ENCODE measurements at regions not wholly inside any gene's neighbourhood (a gene's known extent, or its start where the extent isn't known, plus 50 kb on each side); places are given as distances from the start of the nearest gene placed in this dataset.
"Not testable (repeated sequence)": the region's sequence is repeated elsewhere in the genome, so short reads cannot be mapped to it uniquely, and the experiment has no call there.

DNA sequence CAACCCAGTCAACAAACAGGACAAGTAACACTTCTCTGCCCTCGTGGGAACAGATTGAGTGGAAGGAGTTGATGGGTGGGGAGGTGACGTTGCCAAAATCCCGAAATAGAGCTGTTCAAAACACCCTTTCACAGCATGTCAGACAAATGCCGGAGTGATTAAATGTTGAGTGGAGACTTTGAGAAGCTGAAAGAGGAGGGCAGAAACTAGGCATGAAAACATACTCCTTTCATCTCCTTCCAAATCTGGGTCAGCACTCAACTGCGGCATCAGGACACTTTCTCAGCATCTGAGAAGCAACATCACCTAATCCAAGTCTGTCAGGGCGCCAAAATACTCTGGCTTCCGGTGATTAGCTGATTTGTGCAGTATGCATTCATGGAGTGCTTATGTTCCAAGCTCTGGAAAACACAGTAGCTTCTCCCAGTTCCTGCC lies 51.5 kb upstream of the MRI1 start:
- DNase-seq, result no peak

DNA sequence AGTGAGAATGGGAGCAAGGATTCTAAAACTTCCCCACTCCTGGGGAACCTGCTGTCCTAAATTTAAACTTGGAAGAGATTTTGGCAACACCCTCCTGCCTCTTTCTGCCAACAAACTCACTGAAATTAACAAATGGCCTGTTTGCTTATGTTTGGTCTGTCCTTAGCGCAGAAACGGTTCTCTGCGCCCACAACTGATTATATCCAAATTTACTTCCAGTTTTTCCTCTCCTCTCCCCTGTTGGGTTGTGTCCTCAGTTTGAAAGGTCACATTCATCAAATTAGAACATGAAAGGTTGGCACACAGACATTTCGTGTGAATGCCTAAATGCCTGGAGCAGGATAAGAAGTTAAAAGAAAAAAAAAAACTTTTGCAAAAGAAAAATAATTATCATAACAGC lies 56.4 kb upstream of the MRI1 start:
- DNase-seq, result peak; percentile 86

DNA sequence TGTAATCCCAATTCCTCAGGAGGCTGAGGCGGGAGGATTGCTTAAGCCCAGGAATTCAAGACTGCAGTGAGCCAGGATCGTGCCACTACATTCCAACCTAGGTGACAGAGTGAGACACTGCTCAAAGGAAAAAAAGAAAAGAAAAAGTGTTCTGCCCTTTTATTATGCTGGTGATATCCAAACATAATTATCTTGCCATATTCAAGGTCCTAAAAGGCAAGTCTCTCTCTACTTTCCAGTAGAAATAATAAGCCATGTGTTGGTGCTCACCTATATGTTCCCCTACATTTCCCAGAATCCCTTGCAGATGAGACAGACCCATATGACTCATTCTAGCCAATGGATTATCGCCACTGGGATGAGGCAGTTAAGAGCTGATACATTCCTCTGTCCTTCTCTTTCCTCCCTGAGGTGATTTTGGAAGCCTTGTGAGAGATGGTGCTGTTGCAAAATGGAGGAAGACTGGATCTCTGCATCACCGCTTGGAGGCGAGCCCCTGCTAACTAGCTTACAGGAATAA lies 58.3 kb upstream of the MRI1 start:
- DNase-seq, result no peak

DNA sequence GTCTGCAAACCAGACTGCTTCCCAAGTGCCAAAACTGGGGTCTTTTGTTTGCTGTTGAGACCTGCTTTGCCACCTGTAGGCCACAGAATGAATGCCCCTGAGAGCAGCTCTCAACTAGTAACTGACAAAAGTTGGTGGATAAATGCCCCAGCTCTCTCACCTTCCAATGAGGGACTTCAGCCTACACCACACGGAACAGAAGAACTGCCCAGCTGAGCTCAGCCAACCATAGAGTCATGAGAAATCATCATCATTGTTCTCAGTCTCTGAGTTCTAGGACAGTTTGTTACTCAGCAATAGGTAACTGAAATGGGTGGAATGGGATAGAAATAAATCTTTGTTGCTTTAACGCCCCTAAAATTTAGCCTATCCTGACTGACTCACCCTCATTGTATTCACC lies 59.1 kb upstream of the MRI1 start:
- DNase-seq, result no peak

DNA sequence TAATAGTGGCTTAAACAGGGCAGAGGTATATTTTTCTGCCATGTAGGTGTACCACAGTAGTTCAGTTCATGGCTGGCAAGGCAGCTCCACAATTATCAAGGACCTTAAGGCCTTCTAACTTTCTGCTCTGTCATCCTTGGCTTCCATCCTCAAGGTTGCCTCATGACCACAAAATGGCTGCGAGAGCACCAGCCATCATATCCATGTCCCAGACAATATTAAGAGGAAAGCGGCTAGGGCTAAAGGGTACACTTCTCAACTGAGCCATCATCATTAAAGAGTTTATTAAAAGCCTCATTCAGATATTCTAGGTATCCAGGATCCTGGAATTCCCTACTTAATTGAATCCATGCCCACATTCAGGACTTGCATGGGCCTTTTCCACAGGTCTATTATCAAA lies 62.7 kb upstream of the MRI1 start:
- DNase-seq, result no peak

DNA sequence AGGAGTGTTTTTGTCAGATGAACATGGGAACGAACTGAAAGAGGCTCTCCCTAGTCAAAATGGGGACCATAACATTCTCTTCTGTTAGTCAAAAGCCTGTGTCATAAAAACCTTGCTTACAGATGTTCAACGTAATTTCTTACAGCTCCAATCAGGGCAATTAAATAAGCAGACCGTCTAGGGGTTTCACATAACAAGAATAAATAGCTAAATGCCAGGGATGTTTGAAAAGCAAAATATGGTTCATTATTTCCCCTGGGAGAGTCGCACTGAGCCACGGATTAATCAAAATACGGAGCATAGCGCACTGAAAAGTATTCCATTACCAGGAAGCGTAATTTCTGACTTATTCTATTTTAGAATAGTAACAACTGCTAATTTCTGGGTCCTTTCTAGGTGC lies 63.7 kb upstream of the MRI1 start:
- DNase-seq, result no peak

DNA sequence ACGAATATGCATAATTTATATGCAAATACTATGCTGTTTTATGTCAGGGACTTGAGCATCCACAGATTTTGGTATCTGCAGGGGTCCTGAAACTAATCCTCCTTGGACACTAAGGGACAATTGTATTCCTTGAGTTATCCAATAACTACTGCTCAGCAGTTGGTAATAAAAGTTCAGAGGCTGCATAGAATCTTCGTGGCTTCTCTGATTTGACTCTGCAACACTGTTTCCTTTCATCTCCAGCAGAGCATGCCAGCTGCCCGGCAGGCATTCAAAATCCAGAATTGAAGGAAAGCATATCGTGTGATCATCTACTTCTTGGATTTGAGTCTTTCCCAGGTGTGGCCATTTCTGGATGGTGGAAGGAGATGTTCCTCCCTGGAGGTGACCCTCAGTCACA lies 64.5 kb upstream of the MRI1 start:
- DNase-seq, result no peak

DNA sequence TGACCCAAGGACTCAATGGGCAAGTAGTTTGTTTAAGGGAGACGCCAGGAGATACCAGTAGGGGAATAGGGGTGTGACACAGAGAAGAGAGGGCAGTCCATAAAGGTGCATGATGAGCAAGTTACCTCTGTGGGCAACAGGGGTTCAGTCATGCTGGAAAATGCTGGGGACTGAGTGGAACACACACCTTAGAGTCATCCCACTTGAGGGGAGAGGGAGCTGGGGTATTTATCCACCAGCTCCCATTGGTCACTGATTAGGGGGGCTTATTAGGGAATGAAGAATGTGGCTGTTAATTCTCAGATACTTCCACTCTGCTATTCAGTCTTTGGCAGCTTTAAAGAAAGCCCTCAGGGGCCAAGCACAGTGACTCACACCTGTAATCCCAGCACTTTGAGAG lies 67.5 kb upstream of the MRI1 start:
- no peak for DNase-seq

DNA sequence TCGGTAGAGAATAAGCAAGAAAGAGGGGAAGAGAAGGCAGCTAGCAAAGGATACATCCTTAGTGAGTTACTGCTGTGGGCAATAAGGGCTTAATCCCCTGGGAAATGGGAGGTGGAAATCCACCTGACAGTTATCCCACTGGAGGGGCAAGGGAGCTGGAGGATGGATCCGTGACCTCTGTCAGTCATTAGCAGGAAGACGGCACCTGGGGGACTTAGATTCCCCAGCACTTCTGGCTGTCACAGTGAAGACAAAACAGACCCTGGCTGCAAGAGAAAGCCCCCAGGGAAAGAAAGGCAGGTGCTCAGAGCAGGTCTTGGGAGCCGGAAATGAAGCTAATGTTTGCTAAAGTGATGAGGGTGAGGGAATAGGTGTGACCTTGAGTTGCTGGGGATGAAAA lies 70.4 kb upstream of the MRI1 start:
- DNase-seq, result no peak

DNA sequence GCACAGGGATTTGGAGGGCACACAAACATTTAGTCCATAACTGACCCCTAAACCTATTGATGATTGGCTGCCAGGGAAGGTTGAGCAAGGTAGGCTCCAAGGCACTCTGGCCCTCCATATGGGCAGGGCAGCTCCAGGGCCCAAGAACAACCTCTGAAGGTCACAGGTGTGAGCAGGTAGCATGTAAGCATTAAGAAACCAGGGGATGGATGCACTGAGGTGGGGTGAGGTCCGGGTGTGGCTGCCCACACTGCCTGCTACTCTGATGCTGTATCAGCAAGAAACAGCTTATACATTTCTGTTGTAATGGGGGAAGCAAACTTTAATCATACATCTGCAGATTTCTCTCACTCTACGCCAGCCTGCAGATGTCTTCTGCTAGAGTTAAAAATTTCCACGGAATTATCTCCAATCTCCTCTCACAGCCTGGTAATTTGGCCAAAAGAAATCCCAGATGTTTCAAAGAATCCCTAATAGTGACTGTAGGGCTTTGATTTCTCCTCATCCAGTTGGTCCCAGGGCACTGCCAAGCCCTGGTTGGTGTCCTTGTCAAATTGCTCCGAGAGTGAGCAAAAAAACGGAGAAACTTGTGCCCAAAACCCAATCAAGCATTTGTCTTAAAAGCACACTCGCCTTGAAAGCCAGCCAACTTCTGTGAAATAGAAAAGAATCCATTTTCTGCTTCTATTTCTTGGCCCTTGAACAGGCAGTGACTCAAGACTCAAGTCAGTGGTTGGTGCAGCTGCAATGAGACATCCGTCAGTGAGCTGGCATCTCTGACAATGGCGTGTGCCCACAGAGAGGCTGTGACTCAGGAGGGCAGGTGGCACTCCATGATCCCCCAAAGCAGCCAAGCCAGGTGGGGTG lies 72.5 kb upstream of the MRI1 start:
- peak; percentile 70 for DNase-seq

DNA sequence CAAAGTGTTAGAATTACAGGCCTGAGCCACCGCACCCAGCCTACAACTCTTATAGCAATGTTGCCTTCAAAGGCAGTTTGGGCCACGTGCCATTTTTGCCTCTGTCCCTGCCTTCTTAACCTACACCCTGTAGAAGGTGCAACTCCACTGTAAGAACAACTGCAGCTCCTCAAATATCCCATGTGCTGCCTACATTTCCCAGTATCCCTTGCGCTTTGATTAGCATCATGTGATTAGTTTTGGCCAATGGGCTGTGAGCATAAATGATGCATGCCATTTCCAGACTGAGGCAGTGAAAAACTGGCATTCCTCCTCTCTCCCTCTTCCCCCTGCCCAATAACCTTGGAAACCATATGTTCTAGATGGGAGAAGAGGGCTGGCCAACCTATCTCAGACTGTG lies 75.2 kb upstream of the MRI1 start:
- DNase-seq, result peak; percentile 73

DNA sequence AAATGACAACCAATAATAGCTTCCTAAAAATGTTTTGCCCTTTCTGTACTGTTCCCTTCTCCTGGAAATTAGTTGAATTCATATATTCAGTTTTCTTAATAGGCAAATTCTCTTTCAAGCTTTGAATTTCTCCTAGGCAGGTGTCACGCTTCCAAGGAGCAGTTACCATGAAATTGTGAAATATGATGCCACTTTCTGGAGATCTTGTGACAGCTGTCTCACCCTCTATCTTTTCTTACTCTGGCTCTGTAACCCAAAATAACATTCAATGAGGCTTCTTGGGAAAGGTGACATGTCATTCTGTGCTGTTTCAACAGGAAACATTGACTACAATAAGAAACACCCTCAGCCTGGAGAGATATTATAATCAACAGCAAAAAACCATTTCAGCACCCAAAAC lies 80.3 kb upstream of the MRI1 start:
- no peak for DNase-seq

DNA sequence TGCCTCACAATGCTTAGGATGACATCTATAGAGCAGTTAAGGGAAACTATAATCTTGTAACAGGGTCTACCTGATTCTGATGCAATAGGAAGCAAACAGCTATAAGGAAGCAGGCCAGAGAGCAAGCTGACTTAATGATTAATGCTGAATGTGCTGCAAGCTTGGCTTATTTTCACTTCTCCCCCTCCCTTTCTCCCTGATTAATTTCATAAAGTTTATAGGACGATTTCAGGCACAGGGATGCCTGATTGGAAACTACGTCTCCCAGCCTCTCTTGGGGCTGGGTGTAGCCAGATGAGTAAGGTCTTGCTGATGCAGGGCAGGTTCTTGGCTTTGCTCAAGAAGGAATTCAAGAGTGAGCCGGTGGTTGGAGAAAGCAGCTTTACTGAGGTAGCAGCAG lies 82.8 kb upstream of the MRI1 start:
- DNase-seq, result no peak

DNA sequence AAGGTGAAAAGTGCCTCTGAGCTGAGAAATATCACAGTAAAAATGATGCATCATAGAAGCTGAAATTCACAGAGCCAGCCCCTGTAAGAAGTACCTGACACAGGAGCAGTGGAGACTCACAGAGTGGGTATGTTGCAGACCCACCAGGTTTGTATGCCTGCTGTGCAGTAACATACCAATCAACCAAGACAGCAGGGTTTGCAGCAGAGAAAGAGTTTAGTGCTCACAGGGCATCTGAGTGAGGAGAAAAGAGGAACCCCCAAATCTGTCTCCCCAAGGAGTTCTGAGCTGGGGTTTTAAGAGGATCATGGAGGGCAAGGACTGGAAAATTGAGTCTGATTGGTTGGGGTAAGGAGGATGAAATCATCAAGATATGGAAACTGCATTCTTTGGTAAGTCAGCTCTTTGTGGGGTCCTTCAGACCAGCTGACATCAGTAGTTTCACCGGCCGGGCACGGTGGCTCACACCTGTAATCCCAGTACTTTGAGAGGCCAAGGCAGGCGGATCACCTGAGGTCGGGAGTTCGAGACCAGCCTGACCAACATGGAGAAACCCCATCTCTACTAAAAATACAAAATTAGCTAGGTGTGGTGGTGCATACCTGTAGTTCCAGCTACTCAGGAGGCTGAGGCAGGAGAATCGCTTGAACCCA lies 83.5 kb upstream of the MRI1 start:
- DNase-seq, result not testable (repeated sequence)

DNA sequence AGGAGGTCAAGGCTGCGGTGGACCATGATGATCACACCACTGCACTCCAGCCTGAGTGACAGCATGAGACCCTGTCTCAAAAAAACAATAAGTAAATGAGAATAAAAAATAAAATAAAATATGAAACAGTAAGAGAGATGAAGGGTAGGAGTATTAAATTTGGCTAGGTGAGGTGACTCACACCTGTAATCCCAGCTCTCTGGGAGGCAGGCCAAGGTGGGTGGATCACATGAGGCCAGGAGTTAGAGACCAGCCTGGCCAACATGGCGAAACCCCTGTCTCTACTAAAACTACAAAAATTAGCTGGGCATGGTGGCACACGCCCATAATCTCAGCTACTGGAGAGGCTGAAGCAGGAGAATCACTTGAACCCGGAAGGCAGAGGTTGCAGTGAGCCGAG lies 87.4 kb upstream of the MRI1 start:
- DNase-seq, result not testable (repeated sequence)

DNA sequence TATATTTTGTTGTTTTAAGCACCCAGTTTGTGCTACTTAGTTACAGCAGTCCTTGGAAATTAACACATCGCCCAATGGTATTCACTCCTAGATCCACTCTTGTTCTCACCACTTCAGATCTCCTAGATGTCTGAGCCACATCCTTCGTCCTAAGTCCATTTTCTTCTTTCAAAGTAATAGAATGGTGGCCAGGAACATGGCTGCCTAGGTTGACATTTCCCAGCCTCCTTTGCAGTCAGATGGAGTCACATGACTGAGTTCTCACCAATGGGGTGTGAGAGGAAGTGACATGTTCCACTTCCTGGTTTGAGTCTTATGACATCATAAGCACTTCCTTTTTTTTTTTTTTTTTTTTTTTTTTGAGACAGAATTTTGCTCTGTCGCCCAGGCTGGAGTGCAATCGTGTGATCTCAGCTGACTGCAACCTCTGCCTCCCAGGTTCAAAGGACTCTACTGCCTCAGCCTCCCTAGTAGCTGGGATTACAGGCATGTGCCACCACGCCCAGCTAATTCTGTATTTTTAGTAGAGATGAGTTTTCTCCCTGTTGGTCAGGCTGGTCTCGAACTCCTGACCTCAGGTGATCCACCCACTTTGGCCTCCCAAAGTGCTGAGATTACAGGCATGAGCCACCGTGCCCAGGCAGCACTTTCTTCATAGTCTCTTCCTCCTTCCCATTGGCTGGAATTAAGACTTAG lies 91.7 kb upstream of the MRI1 start:
- peak; percentile 84 for DNase-seq

DNA sequence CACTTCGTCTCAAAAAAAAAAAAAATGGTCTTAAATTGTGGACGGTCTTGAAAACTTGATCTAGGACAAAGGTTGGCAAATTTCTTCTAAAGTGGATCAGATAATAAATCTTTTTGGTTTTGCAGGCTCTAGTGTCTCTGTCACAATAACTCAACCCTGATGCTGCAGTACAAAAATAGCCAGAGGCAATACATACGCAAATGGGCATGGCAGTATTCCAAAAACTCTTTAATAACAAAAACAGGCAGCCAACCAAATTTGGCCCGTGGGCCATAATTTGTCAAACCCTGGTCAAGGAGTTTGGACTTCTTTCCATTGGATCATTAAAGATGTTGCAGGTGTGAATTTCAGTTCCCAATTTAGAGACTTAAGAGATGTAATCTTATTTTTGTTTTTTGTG lies 93.5 kb upstream of the MRI1 start:
- DNase-seq, result no peak

DNA sequence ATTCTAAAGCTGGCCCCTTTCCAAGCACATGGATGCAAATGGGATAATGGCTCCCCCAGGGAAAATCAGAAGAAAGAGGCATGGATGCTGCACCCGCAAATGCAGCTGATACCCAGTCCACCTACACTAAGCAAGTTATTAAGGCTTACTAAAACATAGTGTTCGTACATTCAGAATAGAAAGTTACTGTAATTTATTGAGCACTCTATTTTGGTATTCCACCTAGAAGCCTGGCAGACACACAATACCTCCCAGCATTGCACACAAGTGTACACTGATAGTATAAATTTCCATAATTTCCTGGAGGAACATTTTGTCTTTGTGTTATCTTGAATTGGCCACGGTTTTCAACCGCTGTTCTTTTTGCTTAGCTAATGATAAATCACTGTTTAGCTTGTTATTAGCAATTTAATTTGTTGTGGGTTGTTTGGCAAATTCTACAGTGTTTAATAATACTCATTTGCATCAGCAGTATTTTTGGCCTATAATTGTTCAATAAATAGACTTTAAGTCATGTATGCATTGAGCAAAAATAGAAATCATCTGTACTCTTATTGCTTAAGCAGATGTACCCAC lies 94.5 kb upstream of the MRI1 start:
- no peak for DNase-seq

DNA sequence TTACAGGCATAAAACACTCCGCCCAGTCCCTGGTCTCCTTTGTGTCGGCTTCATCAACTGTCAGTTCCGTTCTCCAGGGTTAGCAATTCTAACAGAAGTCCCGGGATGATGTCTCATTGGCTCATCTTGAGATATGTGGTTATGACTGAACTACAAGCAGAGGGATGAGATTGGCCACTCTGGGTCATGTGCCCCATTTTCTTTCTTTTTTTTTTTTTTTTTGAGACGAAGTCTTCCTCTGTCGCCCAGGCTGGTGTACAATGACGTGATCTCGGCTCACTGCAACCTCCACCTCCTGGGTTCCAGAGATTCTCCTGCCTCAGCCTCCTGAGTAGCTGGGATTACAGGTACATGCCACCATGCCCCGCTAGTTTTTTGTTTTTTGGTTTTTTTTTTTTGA lies 95.4 kb upstream of the MRI1 start:
- no peak for DNase-seq

DNA sequence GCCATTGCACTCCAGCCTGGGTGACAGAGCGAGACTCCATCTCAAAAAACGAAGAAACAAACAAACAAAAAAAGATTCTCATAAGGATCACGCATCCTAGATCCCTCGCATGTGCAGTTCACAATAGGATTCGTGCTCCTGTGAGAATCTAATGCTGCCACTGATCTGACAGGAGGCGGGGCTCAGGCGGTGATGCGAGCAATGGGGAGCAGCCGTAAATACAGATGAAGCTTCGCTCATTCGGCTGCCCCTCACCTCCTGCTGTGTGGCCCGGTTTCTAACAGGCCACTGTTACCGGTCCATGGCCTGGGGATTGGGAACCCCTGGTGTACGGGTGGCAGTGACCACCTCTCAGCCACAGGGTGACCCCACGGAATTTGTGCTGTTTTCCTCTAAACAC lies 98.2 kb upstream of the MRI1 start:
- DNase-seq, result no peak

DNA sequence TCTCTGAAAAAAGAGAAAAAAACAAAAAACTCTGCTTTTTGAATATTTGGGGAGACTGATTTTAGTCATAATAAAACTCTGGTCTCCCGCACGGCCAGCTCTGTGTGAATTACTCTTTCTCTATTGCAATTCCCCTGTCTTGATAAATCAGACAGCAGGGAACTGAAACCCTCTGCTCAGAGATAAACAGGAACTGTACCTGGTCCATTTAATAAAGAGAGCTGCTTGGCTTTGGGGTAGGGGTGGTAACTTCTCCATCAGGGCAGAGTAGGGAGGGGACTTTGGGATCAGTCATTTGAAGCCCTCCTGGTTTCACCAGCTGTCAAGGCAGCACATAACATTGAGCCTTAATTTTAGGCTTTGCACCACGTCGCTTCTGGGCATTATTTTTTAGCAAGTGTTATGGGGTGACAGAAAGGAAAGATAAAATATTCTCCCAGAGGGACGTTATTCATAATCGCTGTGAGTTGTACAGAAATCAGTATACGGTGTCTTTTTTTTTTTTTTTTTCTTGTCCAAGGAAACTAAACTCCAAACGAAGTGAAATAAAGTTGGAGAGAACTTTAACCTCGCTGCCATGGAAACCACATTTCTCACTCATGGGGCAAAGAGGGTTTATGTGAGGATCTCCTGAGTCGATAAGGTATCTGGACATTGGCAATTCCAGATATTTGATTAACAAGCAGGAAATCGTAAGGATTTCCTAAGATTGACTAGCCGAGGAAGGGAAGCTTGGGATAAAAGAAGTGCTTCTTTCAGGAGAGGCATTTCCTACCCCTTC lies 99.0 kb upstream of the MRI1 start:
- DNase-seq, result no peak

DNA sequence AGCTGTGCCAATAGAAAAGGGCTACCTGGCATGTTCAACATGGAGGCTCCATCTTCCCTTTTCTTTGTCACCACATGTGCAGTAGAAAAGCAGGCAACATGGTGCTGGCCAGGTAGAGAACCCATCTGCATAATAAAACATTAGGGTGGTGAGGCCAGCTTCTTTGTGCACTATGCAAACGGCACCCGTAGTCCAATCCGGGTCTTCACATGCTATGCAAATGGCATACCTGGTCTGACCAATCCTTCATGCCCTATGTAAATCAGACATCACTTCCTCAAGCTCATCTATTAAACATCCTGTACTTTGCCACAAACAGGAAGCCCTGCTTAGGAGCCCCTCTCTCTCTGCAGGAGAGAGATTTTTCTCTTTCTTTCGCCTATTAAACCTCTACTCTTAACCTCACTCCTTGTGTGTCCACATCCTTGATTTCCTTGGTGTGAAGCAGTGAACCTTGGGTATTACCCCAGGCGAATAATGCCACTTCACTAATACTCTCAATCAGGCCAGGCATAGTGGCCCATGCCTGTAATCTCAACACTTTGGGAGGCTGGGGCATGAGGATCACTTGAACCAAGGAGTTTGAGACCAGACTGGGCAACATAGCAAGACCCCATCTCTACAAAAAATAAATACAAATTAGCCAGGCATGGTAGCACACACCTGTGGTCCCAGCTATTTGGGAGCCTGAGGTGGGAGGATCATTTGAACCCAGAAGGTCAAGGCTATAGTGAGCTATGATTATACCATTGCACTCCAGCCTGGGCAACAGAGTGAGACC lies 111.3 kb upstream of the MRI1 start:
- DNase-seq, result peak; percentile 19
